ENCODE measurements at regions not wholly inside any gene's neighbourhood (a gene's known extent, or its start where the extent isn't known, plus 50 kb on each side); places are given as distances from the start of the nearest gene placed in this dataset.

DNA sequence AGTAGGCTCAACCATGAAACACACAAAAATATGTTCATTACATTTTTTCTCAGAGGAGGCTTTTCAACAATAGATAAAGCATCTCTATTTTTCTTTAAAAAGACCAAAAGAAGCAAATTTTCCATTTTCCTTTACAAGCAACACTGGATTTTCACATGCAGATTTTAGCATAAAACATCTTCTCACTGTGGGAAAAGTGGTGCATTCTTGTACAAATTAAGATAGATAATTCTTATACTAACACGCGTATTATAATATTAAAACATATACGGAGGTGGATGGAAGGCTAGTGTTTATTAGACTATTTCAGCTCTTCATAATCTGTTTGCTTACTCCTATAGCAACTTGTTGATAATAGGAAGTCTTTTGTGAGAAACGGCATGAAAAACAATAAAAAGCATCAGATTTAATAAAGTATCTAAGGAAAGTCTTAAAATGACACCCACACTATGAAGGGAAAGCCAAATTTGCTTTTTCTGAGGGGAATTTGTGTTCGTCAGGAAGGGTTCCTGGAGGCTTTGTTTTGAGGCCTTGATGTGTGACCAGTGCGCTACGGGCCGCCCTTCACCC, 529.6 kb downstream of the SOX2 start:
- TF ChIP-seq, protein P1, sequence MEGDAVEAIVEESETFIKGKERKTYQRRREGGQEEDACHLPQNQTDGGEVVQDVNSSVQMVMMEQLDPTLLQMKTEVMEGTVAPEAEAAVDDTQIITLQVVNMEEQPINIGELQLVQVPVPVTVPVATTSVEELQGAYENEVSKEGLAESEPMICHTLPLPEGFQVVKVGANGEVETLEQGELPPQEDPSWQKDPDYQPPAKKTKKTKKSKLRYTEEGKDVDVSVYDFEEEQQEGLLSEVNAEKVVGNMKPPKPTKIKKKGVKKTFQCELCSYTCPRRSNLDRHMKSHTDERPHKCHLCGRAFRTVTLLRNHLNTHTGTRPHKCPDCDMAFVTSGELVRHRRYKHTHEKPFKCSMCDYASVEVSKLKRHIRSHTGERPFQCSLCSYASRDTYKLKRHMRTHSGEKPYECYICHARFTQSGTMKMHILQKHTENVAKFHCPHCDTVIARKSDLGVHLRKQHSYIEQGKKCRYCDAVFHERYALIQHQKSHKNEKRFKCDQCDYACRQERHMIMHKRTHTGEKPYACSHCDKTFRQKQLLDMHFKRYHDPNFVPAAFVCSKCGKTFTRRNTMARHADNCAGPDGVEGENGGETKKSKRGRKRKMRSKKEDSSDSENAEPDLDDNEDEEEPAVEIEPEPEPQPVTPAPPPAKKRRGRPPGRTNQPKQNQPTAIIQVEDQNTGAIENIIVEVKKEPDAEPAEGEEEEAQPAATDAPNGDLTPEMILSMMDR (IDR thresholded peaks at IDR 0.05; ENCODE audit: control insufficient read depth, extremely low read depth, insufficient read depth): no peak
- no peak for DNase-seq (ENCODE audit: low read depth)
- H3K4me3 ChIP-seq (ENCODE audit: low read depth, low read length): no peak overlapping the region

DNA sequence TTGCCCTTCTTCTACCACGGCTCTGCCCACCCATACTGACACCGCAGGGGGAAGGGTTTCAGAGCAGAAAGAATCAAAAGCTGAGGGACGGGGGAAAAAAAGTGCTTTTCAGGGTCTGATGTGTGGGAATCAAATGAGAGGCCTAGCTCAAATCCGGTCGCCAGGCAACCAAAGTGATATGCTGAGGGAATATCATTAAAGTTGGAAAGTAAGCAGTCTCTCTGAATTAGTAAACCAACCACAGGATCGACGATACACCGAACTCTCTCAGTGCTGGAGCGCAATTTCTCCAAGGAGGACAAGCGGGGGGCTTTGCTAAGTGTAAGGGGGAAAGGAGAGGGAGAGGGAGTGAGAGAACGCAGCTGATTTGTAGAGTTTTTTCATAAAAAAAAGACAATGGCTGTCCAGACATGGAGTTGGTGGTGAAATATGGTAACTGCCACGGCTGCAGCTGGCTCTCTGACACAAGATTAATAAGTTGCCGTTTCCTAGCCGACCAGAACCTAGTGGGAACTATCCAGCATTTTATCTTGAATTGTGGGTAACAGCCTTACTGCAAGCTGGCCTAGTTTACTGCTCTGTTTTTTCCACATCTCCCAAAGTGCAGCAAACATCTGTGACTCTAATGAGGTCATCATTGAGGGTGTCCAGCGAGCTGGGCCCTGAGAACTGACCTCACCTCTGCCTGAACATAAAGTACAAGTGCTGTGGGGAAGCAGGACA, 530.2 kb downstream of the SOX2 start:
- DNase-seq (ENCODE audit: low read depth): no peak
- TF ChIP-seq, protein P1 (IDR thresholded peaks at IDR 0.05; ENCODE audit: control insufficient read depth, extremely low read depth, insufficient read depth): no peak
- H3K4me3 ChIP-seq (ENCODE audit: low read depth, low read length): no peak overlapping the region

DNA sequence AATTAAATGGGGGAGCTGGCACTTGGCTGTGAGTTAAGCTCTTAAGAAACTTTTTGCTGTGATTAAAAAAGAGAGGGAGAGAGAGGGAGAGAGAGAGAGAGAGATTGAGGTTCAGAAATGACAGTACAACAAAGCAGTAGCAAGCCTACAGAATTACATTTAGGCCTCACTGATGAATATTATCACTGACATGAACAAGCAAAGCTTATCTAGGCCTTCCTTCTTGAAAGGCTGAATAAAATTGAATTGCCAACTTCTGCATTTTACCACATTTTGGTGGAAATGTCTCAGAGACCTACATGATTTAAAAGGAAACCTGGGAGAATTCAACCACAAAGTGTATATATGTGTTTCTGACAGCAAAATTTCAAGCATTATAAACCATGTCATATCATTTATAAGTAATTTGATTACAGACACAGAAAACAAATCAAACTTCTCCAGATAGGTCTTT, 530.8 kb downstream of the SOX2 start:
- DNase-seq (ENCODE audit: low read depth): no peak
- H3K4me3 ChIP-seq (ENCODE audit: low read depth, low read length): no peak overlapping the region
- TF ChIP-seq, protein P1 (IDR thresholded peaks at IDR 0.05; ENCODE audit: control insufficient read depth, extremely low read depth, insufficient read depth): no peak

DNA sequence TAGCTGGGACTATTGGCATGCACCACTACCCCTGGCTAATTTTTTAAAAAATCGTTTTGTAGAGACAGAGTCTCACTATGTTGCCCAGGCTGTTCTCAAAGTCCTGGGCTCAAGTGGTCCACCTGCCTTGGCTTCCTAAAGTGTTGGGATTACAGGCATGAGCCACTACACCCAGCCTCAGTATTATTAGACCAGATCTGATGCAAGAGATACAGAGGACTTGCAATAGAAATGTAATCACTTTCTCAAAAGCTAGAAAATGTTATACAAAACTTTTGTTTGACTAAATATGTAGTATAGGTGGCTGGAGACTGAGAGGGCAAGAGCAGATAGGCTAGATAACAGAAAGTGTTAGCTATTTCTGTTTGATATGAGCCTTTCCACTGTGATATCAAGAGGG, 531.9 kb downstream of the SOX2 start:
- DNase-seq (ENCODE audit: low read depth): no peak
- TF ChIP-seq, protein P1 (IDR thresholded peaks at IDR 0.05; ENCODE audit: control insufficient read depth, extremely low read depth, insufficient read depth): no peak
- H3K4me3 ChIP-seq (ENCODE audit: low read depth, low read length): no peak overlapping the region

DNA sequence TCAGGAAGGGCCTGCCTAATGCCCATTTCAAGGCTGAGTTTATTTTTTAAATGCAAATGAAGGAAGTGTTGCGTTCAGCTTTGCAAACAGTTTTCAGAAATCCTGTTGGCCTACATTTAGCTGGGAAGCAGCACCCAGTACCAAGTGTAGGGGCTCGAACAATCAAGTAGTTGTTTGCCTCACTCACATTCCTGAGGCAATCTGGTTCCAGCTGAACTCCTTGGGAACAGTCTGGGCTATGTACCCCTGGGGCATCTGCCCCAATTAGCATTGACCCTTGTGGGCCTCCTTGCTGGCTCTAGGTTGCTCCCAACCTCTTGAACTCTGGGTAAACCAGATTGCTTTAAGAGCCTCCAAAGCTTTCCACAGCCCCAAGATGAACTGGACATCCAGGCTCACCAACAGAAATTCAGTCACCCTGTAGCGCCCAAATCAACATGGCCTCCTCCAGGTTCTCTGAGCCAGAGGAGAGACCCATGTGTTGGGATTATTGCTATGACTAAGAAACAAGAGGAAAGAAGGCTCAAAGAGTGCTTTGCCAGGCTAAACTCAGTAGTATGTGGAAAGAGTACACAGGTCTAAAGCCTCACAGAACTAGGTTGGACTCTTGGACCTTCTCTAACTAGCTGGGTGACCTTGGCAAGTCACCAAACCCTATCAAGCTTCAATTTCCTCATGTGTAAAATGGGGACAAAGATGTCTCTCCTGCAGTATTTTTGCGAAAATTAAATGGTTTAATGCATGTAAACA, 532.7 kb downstream of the SOX2 start:
- TF ChIP-seq, protein P1 (IDR thresholded peaks at IDR 0.05; ENCODE audit: control insufficient read depth, extremely low read depth, insufficient read depth): no peak
- H3K4me3 ChIP-seq (ENCODE audit: low read depth, low read length): no peak overlapping the region
- DNase-seq (ENCODE audit: low read depth): no peak

DNA sequence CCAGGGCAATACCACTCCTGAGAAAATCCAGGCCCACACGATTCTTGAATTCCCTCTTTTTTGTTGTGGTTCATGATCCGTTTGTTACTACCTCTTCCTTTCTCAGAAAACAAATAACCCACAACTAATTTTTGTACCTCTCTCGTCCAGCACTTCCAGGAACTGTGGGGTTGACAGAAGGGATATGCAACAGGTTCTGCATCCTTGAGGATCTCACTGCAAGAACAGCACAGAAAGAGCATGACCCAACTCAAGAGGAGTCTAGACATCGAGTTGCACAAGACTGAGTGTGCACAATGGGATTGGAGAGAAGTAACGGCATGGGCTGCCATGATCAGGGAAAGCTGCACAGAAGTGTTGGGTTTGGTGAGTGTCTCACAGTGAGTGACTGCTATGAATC, 533.3 kb downstream of the SOX2 start:
- H3K4me3 ChIP-seq (ENCODE audit: low read depth, low read length): no peak overlapping the region
- no peak for DNase-seq (ENCODE audit: low read depth)
- TF ChIP-seq, protein P1 (IDR thresholded peaks at IDR 0.05; ENCODE audit: control insufficient read depth, extremely low read depth, insufficient read depth): no peak

Measured in LNCaP clone FGC (cell line).